ENCODE measurements at regions not wholly inside any gene's neighbourhood (a gene's known extent, or its start where the extent isn't known, plus 50 kb on each side); places are given as distances from the start of the nearest gene placed in this dataset.

DNA sequence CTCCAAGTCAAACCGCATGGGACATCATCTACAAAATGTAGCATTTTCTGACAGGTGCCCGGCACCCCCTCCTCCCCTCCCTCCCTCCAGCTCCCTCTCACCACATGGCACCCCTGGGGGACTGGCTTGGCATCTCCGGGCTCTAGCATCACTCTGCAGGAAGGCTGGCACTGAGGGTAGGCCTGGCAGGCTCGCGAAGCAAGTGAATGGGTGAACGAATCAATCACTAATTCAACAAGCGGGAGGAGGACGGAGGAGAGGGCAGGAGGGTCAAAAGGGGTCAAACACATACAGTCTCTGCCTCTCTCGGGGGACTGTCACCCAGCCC is 155.7 kb downstream of the NUP210 start (continued):
- TF ChIP-seq, protein P1, sequence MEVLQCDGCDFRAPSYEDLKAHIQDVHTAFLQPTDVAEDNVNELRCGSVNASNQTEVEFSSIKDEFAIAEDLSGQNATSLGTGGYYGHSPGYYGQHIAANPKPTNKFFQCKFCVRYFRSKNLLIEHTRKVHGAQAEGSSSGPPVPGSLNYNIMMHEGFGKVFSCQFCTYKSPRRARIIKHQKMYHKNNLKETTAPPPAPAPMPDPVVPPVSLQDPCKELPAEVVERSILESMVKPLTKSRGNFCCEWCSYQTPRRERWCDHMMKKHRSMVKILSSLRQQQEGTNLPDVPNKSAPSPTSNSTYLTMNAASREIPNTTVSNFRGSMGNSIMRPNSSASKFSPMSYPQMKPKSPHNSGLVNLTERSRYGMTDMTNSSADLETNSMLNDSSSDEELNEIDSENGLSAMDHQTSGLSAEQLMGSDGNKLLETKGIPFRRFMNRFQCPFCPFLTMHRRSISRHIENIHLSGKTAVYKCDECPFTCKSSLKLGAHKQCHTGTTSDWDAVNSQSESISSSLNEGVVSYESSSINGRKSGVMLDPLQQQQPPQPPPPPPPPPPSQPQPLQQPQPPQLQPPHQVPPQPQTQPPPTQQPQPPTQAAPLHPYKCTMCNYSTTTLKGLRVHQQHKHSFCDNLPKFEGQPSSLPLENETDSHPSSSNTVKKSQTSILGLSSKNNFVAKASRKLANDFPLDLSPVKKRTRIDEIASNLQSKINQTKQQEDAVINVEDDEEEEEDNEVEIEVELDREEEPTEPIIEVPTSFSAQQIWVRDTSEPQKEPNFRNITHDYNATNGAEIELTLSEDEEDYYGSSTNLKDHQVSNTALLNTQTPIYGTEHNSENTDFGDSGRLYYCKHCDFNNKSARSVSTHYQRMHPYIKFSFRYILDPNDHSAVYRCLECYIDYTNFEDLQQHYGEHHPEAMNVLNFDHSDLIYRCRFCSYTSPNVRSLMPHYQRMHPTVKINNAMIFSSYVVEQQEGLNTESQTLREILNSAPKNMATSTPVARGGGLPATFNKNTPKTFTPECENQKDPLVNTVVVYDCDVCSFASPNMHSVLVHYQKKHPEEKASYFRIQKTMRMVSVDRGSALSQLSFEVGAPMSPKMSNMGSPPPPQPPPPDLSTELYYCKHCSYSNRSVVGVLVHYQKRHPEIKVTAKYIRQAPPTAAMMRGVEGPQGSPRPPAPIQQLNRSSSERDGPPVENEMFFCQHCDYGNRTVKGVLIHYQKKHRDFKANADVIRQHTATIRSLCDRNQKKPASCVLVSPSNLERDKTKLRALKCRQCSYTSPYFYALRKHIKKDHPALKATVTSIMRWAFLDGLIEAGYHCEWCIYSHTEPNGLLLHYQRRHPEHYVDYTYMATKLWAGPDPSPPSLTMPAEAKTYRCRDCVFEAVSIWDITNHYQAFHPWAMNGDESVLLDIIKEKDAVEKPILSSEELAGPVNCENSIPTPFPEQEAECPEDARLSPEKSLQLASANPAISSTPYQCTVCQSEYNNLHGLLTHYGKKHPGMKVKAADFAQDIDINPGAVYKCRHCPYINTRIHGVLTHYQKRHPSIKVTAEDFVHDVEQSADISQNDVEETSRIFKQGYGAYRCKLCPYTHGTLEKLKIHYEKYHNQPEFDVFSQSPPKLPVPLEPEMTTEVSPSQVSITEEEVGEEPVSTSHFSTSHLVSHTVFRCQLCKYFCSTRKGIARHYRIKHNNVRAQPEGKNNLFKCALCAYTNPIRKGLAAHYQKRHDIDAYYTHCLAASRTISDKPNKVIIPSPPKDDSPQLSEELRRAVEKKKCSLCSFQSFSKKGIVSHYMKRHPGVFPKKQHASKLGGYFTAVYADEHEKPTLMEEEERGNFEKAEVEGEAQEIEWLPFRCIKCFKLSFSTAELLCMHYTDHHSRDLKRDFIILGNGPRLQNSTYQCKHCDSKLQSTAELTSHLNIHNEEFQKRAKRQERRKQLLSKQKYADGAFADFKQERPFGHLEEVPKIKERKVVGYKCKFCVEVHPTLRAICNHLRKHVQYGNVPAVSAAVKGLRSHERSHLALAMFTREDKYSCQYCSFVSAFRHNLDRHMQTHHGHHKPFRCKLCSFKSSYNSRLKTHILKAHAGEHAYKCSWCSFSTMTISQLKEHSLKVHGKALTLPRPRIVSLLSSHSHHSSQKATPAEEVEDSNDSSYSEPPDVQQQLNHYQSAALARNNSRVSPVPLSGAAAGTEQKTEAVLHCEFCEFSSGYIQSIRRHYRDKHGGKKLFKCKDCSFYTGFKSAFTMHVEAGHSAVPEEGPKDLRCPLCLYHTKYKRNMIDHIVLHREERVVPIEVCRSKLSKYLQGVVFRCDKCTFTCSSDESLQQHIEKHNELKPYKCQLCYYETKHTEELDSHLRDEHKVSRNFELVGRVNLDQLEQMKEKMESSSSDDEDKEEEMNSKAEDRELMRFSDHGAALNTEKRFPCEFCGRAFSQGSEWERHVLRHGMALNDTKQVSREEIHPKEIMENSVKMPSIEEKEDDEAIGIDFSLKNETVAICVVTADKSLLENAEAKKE (CRISPR knock-in tag; IDR thresholded peaks at IDR 0.05), result no peak
- TF ChIP-seq, protein P2, sequence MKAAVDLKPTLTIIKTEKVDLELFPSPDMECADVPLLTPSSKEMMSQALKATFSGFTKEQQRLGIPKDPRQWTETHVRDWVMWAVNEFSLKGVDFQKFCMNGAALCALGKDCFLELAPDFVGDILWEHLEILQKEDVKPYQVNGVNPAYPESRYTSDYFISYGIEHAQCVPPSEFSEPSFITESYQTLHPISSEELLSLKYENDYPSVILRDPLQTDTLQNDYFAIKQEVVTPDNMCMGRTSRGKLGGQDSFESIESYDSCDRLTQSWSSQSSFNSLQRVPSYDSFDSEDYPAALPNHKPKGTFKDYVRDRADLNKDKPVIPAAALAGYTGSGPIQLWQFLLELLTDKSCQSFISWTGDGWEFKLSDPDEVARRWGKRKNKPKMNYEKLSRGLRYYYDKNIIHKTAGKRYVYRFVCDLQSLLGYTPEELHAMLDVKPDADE (IDR thresholded peaks at IDR 0.05), result no peak
- TF ChIP-seq ZNF114 (CRISPR knock-in tag; IDR thresholded peaks at IDR 0.05) (no peak), POLR2AphosphoS5 (IDR thresholded peaks at IDR 0.05; ENCODE audit: low read depth) (no peak)

DNA sequence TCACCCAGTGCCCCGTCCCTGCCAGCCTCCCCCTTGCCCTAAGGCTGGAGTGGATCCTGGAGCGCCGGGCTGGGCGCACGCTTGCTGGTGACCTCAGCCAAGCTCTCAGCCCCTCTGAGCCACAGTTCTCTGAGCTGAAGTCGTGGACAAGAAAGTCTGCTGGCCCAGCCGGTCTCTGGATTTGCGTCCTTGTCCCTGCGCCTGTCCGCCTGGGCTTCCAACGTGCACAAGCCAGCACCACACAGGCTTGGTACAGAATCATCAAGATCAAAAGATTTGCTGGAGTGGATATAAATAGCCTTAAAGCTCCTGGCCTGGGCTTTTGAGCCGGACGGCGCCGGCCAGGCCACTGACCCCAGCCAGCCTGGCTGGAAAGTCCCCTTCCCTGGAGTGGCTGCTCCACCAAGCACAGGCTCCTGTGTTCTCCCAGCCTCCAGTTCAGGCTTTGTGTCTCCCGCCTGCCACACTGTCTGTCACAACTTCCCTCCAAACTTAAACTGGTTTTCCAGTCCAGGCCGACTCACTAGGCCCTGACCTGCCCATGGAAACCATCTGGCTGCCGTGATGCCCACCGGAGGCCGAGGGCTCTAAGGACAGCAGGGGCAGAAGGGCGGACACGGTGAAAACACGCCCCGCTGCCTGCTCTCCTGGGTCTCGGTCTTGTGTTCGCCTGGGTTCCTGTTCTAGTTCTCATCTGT is 156.2 kb downstream of the NUP210 start:
- no peaks in the 10 kb centered on the region for H3F3A ChIP-seq (replicated peaks; ENCODE audit: low read depth)
- no peaks in the 10 kb centered on the region for H3K27me3 ChIP-seq (ENCODE audit: insufficient read depth)
- H3K4me3 ChIP-seq, result no peak overlapping the region
- Mint-ChIP-seq H3K36me3 (ENCODE audit: low read depth) (peaks cover 5% of the 10 kb centered on the region; the same call in 1 of the 3 replicates), H3K27me3 (ENCODE audit: insufficient read depth, low read depth, poor library complexity) (peaks cover 7% of the 10 kb centered on the region), H3K9me3 (peaks cover 4% of the 10 kb centered on the region; the same call in 2 of the 3 replicates), H3K4me3 (no peak overlapping the region), H3K4me1 (peaks cover 20% of the 10 kb centered on the region), H3K27ac (no peak overlapping the region)
- H3K4me2 ChIP-seq, result no peak overlapping the region
- H3K36me3 ChIP-seq (ENCODE audit: insufficient read depth), result no peaks in the 10 kb centered on the region; the same call in 1 of the 2 replicates
- no peak for ATAC-seq
- no peaks in the 10 kb centered on the region; the same call in 1 of the 2 replicates for H3K9me2 ChIP-seq (ENCODE audit: insufficient read depth)
- no peak overlapping the region for H3K27ac ChIP-seq (ENCODE audit: low read depth)
- H3K4me1 ChIP-seq (ENCODE audit: insufficient read depth), result no peaks in the 10 kb centered on the region
- H3K79me2 ChIP-seq (replicated peaks; ENCODE audit: insufficient read depth), result no peaks in the 10 kb centered on the region
- H2AFZ ChIP-seq, result no peak overlapping the region
- H4K20me1 ChIP-seq (replicated peaks; ENCODE audit: insufficient read depth), result no peaks in the 10 kb centered on the region
- DNase-seq (ENCODE audit: low spot score), result no peak
- TF ChIP-seq, protein P1 (CRISPR knock-in tag; IDR thresholded peaks at IDR 0.05), result no peak
- TF ChIP-seq, protein P2 (IDR thresholded peaks at IDR 0.05), result no peak
- TF ChIP-seq EZH2phosphoT487 (IDR thresholded peaks at IDR 0.05; ENCODE audit: unreplicated experiment), result no peak
